ENCODE measurements at regions not wholly inside any gene's neighbourhood (a gene's known extent, or its start where the extent isn't known, plus 50 kb on each side); places are given as distances from the start of the nearest gene placed in this dataset.
"Not testable (repeated sequence)": the region's sequence is repeated elsewhere in the genome, so short reads cannot be mapped to it uniquely, and the experiment has no call there.

DNA sequence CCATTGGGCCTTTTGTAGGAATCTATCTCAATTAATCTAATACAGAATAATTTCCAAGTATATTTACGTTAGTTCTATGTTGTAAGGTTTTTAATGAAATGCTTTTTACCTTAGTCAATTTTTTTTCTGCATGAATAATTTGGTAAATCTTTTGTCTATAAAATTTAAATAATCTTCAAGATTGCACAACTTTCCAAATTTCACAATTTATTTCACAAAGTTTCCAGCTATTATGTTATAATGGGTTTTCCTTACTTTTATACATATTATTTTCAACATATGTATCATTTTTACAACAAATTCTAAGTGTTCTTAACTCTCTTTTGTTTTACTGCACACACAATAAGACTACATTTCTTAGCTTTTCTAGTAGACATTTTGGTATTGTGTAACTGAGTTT lies 470.7 kb downstream of the ETV1 start:
- no peak for DNase-seq

DNA sequence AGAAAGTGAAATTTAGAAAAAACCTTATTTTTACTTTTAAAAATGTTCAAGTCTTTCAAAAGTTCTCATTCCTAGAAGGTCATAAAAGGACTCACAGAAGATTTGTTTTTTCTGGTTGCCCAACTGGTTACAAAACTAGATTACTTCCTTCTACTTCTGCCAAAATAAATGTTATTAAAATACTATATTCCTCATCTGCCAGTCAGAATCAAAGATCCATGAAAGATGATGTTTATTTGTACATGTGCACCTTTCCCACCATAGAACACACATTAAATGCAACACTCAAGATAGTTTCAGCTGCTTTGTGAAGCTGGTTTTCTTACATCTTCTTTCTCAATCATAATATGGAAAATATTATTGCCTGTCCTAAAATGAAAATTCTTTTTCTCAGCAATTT lies 465.4 kb downstream of the ETV1 start:
- no peak for DNase-seq

DNA sequence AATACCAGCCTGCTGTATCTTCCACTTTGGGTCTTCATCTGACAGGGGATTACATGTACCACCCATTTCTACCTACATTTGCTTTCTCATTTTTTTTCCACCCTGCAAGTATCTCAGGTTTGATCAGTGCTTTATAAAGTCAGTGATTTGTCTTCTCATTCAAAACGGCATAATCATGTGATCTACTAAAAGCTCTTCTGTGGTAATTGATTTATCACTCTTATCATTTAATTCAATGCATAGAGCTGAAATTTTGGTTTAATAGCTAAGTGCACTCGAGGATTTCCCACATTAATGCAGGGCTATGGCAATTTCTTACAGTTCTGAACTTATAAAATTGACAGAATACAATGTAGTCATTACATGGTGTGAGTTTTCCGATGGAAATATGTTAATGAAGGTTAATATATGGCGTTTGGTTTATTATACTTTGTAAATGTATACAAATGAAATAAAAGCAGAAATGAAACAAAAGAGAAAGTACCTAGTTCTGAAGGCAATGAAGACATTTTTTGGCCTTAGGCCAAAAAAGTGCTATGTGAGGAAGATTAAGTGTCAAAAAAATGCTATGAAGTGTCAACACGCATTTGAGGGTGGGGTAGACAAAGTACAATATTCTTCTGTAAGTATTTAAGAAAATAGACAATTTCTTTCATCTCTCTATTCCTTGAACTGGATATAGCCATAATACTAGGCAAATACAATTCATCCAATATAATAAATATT lies 457.3 kb downstream of the ETV1 start:
- DNase-seq = no peak

DNA sequence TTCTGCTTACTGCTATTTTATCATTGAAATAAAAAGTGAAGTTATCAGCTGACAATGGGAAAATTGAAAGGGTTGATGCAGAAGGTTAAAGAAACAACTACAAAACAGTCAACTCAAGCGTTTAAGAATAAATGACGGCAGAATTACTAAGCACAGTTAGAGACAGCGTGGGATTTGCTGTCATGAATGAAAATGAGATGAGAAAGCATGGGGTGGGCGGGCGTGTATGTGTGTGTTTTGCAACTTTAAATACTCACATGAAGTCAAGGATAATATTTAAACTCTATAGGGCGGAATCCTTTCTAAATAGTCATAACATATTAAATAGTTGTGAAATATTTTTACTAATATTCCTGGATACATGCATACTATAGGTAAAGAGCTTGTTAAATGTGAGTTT lies 450.8 kb downstream of the ETV1 start:
- DNase-seq = no peak

DNA sequence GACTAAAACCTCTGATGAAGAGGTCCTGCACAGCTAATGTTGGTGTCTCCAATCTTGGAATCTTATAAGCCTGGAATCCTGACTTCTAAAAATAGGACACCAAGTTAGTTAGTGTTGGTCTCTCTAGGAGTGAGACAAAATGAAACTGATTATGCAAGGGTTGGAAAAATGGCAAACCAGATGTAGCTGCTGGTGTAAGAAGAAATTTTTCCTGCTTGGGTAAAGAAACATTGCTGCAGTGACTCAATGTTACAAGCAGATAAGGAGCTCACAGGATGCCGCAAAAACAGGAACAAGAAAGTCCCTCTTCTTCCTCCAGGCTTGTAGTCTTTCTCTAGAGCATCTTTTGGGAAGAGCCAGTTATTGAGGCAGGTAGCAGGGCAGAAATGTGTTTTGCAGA lies 449.0 kb downstream of the ETV1 start:
- DNase-seq = no peak

DNA sequence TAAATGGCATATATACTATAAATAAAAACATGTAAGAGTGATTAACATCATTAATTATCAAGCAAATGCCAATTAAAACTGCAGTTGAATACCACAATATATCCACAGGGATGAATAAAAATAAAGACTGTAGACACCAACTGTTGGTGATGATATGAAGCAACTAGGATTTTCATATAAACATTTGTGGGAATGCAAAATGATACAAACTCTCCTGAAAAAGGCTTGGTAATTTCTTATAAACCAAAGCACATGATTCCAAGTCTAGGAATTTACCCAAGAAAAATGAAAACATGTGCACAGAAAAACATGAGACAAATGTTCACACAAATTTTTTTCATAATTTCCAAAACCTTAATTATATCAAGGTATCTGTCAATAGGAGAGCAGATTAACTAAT lies 448.1 kb downstream of the ETV1 start:
- DNase-seq = no peak

DNA sequence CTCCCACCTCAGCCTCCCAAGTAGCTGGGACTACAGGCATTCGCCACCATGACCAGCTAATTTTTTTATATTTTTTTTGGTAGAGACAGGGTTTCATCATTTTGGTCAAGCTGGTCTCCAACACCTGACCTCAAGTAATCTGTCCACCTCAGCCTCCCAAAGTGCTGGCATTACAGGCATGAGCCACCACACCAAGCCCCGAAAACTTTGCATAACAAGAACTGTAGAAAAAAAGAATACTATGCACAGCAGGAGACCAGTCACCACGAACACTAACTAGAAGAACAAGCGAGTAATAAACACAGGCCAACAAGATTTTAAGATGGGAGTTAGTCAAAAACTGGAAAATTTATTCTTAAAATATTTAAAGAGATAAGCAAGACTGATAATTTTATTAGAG lies 447.0 kb downstream of the ETV1 start:
- no peak for DNase-seq

DNA sequence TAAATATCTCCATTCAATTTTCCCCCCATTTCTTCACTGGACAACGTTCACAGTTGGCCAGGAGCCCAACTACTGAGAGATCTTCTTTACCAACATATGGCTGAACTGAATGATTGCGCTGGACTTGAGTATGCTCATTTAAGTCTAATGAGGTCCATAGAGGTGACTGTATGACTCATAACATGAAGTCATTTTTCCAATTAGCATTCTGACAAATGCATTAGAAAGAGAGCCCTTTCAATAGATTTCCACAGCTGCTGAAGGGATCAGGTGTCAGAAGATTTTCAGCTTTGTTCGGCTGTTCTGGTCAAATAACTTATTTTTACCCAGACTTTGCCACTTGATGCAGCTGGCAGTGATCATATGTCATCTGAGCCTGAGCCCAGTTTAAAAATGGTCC lies 438.0 kb downstream of the ETV1 start:
- DNase-seq = no peak

DNA sequence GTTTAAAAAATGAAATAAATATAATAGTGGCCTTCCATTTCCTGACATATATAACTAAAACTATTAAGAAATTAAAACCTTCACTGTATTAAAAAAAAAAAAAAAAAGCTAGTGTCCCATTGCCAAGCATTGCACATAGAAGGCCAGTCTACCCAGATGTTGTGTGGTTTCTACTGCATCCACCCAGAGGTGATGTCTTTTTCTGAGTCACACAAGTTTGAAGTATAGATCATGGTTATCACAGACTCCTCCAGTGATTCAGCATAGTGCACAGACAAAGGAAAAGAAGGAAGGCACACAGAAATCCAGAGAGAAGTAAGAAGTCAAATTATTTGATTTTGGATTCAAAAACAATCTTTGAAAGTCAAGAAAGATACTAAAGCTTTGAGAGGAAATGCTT lies 429.0 kb downstream of the ETV1 start:
- no peak for DNase-seq

DNA sequence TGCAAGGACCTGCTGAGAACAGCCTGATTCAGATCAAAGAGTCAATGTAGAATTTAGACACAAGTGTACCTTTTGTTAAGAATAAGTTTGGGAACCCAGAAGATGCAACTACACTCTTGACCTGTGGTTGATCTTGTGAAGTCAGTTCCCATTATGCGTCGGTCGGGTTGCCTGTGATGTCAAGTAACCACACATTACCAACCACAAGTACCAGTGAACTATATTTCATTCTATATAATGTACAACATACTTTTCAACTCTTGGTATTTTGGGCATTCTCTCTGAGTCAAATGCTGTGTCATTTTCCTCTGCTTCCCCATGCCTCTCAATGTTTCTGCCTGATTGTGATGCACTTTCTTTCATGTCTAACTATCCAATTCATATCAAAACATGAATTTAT lies 426.2 kb downstream of the ETV1 start:
- DNase-seq = no peak

DNA sequence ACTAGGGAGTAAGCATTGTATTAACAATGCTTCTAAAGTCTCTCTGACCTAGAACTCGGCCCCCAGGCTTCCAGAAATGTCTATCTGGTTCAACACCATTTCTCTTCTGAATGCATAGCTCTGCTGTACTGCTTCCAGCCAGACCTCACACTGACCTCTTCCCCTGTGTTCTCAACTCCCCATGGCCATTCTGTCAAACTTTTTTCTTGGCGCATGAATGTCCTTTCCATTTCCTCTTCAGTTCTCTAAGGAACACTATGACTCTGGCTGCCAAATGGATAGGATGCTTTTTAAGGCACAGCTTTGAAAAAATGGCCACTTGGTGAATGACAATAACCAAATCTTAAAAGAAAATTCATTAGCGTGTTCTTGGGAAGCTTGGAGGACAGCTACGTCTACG lies 425.8 kb downstream of the ETV1 start:
- no peak for DNase-seq

DNA sequence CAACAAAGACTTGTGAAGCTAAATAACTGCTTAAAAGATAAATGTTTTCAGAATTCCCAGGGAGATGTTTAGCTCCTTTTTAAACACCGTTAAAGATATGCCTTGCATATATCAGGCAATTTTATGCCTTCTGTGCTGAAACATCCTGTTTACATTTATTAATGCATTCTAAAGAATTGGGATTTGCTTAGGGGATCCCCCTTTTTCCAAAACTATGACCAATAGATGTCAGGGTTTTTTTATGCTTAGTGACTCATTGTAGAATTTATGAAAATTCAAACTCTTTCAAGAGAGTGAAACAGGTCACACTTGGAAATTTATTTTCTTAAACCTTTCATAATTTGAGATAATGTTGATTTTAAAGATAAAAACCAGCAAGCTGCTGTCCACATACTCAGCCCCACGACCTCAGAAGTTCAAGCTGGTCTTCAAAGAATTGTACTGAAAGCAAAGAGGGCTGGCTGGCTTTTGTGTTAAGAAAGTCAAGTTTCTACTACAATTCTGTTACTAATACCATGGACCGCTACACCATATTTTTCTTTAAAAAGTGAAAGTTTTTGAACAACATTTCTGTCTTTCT lies 411.8 kb downstream of the ETV1 start:
- DNase-seq = no peak

DNA sequence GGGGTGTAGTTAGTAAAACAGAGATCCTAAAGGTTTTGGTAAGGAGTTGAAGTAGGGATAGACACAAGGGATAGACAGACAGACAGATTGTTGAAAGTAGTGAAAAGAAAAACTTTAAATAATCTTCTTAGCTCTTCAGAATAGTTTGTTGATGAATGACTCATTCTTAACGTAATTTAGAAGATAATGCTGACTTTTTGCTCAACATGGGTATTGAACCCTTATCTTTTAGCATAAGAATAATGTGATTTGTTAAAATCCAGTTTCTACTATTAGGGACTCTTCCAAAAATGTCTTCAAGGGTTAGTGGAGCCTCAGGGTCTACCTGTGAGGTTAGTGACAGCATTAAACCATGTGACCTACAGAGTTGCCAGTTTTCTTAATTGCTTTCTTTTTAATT lies 411.2 kb downstream of the ETV1 start:
- no peak for DNase-seq

DNA sequence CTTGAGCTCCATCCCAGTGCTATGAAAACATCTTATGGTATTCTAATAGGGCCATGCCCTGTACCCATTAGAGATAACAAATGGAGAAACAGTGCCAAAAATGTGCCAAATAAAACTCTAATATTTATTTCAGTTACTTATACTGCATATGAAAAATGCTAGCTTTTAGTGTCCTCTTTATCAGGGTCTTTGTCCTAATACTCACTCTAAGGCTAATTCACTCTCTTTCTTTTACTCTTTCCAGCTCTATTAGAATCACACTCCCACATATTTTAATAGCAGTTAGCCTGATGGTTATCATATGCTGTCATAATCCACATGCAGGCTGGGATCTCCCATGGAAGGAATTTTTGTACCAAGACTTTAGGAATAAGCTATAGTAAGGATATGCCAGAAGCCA lies 408.4 kb downstream of the ETV1 start:
- DNase-seq = no peak

DNA sequence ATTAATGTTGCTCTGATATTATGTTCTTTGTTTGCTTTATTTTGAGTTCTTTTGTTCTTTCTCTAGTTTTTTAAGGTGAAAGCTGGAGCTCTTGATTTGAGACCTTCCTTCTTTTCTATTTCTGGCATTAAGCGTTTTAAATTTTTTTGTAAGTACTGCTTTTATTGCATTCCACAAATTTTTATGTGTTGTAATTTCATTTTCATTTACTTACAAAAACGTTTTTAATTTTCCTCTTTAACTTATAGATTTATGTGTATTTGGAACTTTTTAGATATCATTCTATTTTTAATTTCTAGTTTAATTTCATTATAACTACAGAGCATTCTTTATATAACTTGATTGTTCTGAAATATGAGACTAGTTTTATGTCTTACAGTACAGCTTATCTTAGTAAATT lies 395.6 kb downstream of the ETV1 start:
- no peak for DNase-seq

DNA sequence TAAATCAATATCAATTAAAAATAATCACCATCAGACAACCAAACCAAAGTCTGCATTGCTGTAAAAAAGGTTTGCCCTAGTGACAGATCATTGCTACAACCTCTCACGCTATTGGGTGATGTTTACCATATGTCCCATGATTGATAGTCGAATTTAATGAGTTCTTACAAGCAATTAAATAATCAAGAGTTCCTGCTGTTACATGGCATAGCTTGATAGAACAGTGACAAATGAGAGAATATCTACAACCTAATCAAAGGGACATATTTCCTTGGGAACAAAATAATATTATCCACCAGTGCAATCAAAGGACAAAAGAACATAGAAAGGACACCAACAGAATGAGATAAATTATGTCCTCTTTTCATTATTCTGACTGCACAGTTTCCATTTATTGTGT lies 387.4 kb downstream of the ETV1 start:
- no peak for DNase-seq

DNA sequence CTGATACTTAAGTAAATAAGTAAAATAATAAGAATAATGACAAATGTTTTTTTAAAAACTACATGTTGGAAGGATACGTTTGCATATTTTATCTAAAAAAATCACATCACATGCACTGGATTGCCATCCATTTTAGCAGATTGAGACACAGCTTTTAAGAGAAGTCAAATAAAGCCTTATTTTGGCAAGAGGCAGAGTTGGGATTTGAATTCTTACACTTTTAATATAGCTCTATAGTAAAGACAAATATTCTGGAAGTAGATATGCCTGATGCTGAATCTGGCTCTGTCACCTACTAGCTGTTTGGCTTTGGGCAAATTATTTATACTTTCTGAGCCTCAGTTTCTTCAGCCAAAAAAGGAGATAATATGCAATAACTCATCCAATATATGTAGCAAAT lies 386.4 kb downstream of the ETV1 start:
- no peak for DNase-seq

DNA sequence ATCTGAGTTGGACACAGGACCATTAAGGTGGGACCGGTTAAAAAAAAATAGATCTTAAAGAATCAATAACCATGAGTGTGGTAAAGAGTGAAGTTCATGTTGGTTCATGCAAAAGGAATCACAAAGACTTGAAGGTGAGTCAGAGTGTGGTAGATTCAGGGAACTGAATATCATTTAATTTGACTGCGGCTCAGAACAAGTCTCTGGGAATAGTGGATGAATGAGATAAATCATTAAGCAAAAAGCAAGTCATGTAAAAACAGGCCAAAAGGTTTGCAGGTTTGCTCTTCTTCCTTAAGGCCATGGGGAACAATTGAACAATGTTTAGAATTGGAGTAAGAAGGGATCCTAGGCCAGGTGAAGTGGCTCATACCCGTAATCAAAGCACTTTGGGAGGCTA lies 385.8 kb downstream of the ETV1 start:
- no peak for DNase-seq

DNA sequence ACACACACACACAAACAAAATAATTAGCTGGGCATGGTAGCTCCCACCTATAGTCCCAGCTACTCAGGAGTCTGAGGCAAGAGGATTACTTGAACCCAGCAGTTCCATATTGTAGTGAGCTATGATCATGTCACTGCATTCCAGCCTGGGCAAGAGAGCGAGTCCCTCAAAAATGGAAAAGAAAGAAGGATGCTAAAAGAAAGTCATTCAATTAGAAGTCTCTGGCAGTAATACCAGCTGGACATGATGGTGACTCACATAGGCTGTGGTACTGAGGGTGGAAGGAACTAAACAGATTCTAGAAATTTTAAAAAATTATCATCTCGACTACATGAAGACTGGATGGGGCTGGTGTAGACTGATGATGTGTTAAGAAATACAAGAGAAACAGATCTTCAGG lies 385.3 kb downstream of the ETV1 start:
- no peak for DNase-seq

DNA sequence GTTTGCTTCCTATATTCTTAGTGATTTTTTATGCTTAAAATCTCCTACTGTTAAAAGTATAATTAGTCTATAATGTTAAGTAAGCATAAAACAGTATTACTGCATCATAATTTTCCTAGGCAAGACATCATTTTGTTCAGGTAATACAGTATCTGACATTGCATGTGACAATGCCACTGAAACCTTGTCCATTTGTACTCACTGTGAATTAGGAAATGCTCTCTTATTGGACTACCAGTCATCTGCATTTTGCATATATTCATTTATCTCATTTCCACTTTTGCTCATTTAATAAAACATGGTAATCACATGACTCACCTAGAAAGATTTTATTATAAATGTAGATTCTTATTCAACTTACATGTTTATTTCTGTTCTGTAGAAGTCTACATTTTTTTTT lies 379.1 kb downstream of the ETV1 start:
- no peak for DNase-seq

DNA sequence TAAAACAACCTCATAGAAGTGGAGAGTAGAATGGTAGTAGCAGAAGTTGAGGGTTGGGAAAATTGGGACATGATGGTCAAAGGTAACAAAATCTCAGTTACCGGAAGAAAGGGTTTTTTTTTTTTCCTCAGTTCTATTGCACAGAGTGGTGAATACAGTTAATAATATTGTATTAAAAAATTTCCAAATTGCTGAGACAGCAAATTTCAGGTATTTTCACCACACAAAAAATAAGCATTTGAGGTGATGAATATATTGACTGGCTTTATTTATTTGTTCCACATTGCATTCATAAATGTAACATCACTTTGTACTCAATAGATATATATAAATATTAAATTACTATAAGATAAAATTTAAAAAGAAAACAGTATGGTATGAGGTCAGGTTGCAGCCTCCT lies 373.8 kb downstream of the ETV1 start:
- DNase-seq = no peak

DNA sequence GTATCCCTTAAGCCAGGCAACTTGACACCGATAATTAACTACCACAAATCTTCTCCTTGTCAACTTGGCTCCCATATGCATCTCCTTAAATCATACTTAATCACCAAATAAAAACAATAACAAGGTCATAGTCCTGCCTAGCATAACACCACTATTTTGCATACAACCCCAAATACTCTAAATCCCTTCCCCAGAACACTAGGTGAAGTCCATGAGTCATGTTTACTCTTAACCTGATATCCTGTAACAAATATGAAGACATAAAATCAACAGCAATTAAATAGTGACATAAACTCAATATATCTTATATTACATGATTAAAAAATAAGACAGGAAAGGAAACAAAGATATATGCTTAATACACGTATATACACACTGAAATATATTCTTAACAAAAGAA lies 362.0 kb downstream of the ETV1 start:
- DNase-seq = no peak

DNA sequence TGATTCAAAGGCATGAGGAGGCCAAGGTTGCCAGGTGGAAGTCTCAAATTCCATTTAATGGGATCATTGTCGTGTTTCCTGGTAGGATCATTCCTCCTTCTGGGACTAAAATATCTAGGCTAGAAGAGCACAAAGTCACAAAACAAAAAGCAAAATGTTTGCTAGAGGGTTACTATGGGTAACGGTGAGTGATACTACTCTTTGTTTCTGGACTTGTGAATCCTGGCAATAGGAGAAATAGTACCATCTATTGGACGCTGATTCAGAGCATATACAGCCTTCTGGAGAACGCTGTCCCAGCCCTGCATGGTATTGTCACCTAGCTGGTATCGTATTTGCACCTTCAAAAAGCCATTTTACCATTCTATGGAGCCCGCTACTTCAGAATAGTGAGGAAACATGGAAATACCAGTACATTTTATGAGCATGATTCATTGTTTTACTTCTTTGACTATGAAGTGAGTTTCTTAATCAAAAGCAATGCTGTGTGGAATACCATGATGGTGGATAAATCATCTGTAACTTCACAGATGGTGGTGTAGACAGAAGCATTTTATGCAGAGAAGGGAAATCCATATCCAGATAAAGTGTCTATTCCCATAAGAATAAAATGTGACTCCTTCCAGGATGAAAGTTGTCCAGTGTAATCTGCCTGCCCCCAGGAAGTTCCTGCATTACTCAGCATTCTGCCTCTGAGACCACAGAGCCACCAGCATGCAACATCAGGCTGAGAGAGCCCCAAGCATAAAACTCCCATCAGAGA lies 361.0 kb downstream of the ETV1 start:
- DNase-seq = no peak

DNA sequence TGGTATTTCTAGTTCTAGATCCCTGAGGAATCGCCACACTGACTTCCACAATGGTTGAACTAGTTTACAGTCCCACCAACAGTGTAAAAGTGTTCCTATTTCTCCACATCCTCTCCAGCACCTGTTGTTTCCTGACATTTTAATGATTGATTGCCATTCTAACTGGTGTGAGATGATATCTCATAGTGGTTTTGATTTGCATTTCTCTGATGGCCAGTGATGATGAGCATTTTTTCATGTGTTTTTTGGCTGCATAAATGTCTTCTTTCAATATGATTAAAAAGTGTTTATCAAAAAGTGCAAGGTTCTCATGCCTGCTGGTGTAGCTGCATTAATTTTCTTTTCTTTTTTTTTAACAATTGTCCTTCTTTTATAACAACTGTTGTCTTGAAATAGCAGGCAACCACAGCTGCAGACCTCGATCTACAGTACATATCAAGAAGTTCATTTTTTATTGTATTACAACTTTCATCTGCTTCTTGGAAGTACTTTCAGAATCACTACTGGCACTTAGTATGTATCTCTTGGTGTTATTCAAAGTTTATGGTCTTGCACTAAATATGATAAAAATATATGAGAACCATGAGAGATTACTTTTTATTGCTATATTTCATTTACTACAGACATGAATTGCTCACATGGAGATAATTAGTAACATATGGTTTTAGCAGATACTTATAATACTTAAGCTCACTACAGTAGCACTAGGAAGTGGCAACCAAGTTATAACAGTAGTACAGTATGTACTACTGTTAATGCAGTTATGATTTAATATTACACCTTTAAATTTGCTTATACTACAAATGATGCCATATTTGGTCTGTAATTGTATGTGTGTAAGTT lies 358.0 kb downstream of the ETV1 start:
- not testable (repeated sequence) for DNase-seq

Data from right forelimb (tissue), 1 donor.